Prostate gland (tissue), 2 donors: ENCODE measurements at regions not wholly inside any gene's neighbourhood (a gene's known extent, or its start where the extent isn't known, plus 50 kb on each side); places are given as distances from the start of the nearest gene placed in this dataset.
"Not testable (repeated sequence)": the region's sequence is repeated elsewhere in the genome, so short reads cannot be mapped to it uniquely, and the experiment has no call there.

Experiments used
- CTCF ChIP-seq, 4 experiments: fragments of 200-600 bp in 2 of 4; fragments of 450-650 bp in 2 of 4; sonication (generic) in 2 of 4; IDR thresholded peaks; 1 replicate in 3 of 4; 2 replicates in 1 of 4; pipeline ENCODE4 v1.5.1; 2016 to 2019; ENCODE audit warnings: antibody characterized with exemption in 4 of 4, mild to moderate bottlenecking in 2 of 4, moderate library complexity in 2 of 4
- POLR2AphosphoS5 ChIP-seq: sonication (generic); formaldehyde crosslinking; IDR thresholded peaks from one replicate; pipeline ENCODE4 v1.6.1; 2017; ENCODE audit warnings: antibody characterized with exemption

GRCh38 chr17:30668360-30669181, 155.9 kb downstream of the CRLF3 start:
- TF ChIP-seq CTCF (IDR thresholded peaks at IDR 0.05); POLR2AphosphoS5: not testable (repeated sequence)
